ENCODE measurements at regions not wholly inside any gene's neighbourhood (a gene's known extent, or its start where the extent isn't known, plus 50 kb on each side); places are given as distances from the start of the nearest gene placed in this dataset.

DNA sequence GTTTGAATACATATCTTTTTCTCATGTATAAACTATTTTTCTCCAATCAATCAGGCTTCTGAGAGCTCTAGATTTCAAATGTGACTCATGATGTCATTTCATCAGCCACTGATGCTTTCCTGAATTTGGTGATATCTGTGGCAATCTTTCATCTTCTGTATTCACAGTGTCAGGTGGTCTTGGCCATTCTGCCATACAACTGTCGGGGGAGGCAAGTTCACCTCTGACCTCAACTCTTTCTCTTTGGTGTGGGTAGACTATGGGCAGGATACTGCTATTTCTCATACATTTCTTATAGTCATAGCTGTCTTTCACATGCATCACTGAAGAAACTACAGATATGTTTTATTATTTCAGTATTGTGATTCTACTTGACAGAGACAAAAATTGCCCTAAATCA, 414.1 kb upstream of the MEF2C start:
- DNase-seq, result no peak
- 33 to 80% methylated on average over 1 of the region's 1 CpG for WGBS, 2 donors
- no peaks in the 10 kb centered on the region for H3K9me3 ChIP-seq
- intact Hi-C loops (cut with DNase I), result no loop called here
- no peaks in the 10 kb centered on the region for H3K36me3 ChIP-seq
- H3K27me3 ChIP-seq, result no peaks in the 10 kb centered on the region
- H3K27ac ChIP-seq, result no peak overlapping the region
- no peak for TF ChIP-seq POLR2A (IDR thresholded peaks at IDR 0.05)
- TF ChIP-seq, protein P1, sequence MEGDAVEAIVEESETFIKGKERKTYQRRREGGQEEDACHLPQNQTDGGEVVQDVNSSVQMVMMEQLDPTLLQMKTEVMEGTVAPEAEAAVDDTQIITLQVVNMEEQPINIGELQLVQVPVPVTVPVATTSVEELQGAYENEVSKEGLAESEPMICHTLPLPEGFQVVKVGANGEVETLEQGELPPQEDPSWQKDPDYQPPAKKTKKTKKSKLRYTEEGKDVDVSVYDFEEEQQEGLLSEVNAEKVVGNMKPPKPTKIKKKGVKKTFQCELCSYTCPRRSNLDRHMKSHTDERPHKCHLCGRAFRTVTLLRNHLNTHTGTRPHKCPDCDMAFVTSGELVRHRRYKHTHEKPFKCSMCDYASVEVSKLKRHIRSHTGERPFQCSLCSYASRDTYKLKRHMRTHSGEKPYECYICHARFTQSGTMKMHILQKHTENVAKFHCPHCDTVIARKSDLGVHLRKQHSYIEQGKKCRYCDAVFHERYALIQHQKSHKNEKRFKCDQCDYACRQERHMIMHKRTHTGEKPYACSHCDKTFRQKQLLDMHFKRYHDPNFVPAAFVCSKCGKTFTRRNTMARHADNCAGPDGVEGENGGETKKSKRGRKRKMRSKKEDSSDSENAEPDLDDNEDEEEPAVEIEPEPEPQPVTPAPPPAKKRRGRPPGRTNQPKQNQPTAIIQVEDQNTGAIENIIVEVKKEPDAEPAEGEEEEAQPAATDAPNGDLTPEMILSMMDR (IDR thresholded peaks at IDR 0.05), result no peak
- no peak overlapping the region for H3K4me3 ChIP-seq
- no peaks in the 10 kb centered on the region for H3K4me1 ChIP-seq

DNA sequence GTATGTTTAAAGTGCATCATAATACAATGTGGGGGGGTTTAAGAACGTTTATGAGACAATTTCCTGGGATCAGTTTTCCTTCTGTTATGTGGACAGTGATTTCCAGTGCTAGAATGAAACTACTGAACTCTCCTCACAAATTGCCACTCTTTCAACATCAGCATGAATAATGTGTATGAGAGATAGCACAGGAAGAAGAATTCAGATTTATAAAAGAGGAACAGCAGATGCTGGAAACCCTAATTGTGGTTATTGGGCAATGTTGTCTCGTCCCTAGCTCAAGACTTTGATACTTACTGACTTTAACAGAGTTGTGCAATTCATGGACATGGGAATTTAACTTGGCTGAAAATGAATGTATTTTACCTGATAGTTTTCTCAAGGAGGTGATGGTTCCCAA, 410.8 kb upstream of the MEF2C start:
- WGBS, 2 donors, result 25 to 31% methylated on average over 2 of the region's 2 CpGs
- intact Hi-C loops (cut with DNase I), result no loop called here
- Histone ChIP-seq H3K27me3 (no peaks in the 10 kb centered on the region), H3K36me3 (no peaks in the 10 kb centered on the region), H3K4me3 (no peak overlapping the region), H3K9me3 (no peaks in the 10 kb centered on the region), H3K27ac (no peak overlapping the region), H3K4me1 (no peaks in the 10 kb centered on the region)
- TF ChIP-seq, protein P1 (IDR thresholded peaks at IDR 0.05), result no peak
- no peak for TF ChIP-seq POLR2A (IDR thresholded peaks at IDR 0.05)
- DNase-seq, result no peak

DNA sequence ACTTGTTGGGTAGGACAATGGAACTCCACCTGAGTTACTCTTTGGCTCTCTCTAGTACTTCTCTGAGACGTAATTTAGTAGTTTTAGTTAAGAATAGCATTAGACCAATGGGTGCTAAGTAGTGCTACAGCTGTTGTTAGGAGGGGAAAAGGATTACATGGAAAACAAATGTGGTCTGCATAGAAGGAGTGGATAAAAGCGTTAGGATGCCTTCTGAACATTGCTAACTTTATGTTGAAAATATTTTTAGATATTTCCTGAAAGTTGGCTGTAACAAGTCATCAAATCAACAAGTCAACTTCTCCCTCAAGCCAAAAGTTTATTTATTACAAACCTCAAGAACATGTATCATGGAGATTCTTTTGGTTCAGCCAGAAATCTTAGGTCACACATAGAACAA, 409.5 kb upstream of the MEF2C start:
- whole genome bisulfite sequencing, 2 donors, result 54 to 64% methylated on average over 2 of the region's 2 CpGs
- Histone ChIP-seq H3K27me3 (no peaks in the 10 kb centered on the region), H3K36me3 (no peaks in the 10 kb centered on the region), H3K27ac (no peak overlapping the region), H3K4me3 (no peak overlapping the region), H3K4me1 (no peaks in the 10 kb centered on the region), H3K9me3 (no peaks in the 10 kb centered on the region)
- intact Hi-C loops (cut with DNase I), result no loop called here
- no peak for DNase-seq
- TF ChIP-seq, protein P1 (IDR thresholded peaks at IDR 0.05), result no peak
- no peak for TF ChIP-seq POLR2A (IDR thresholded peaks at IDR 0.05)

DNA sequence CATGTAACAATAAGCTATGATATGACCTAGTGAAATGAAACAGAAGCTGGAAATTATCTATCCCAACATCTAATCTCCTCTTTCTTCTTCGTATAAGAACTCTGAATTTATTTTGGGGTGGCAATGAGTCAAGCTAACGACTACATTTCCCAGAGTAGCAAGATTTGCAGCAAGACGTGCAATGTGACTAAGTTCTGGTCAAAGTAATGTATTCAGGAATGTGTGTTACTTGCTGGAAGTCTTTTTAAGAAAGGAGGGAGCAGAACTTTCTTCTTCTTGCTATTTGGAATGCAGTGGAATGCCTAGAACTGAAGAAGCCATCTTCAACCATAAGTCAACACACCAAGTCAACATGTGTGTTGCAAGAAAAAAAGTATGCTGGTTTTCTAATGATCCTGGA, 406.6 kb upstream of the MEF2C start:
- TF ChIP-seq POLR2A (IDR thresholded peaks at IDR 0.05), result no peak
- TF ChIP-seq, protein P1 (IDR thresholded peaks at IDR 0.05), result no peak
- no peaks in the 10 kb centered on the region for H3K36me3 ChIP-seq
- H3K4me1 ChIP-seq, result no peaks in the 10 kb centered on the region
- no peak for DNase-seq
- no peak overlapping the region for H3K4me3 ChIP-seq
- no peaks in the 10 kb centered on the region for H3K27me3 ChIP-seq
- no peak overlapping the region for H3K27ac ChIP-seq
- no peaks in the 10 kb centered on the region for H3K9me3 ChIP-seq
- 57 to 66% methylated on average over 3 of the region's 3 CpGs for WGBS, 2 donors
- intact Hi-C loops (cut with DNase I), result no loop called here

DNA sequence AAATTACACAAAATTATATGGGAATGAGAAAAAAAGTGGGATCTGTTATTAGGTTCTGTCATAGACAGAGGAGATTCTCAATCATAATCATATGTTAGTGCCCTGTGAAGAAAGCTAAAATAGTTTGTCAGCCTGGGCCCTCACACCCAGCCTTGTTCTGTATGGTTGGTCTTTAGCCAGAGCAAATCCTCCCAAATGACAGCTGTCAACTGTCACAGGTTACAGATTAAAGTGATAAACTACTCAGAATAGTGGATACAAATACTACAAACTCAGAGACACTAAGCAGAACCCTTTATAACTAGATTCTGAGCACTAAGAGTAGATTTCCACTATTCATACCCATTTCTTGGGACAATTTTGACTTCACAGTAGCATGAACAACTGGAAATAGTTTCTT, 405.0 kb upstream of the MEF2C start:
- Histone ChIP-seq H3K27me3 (no peaks in the 10 kb centered on the region), H3K36me3 (no peaks in the 10 kb centered on the region), H3K9me3 (no peaks in the 10 kb centered on the region), H3K27ac (no peak overlapping the region), H3K4me3 (no peak overlapping the region), H3K4me1 (no peaks in the 10 kb centered on the region)
- no peak for TF ChIP-seq POLR2A (IDR thresholded peaks at IDR 0.05)
- TF ChIP-seq, protein P1 (IDR thresholded peaks at IDR 0.05), result no peak
- intact Hi-C loops (cut with DNase I), result no loop called here
- DNase-seq, result no peak
